ENCODE measurements at regions not wholly inside any gene's neighbourhood (a gene's known extent, or its start where the extent isn't known, plus 50 kb on each side); places are given as distances from the start of the nearest gene placed in this dataset.

DNA sequence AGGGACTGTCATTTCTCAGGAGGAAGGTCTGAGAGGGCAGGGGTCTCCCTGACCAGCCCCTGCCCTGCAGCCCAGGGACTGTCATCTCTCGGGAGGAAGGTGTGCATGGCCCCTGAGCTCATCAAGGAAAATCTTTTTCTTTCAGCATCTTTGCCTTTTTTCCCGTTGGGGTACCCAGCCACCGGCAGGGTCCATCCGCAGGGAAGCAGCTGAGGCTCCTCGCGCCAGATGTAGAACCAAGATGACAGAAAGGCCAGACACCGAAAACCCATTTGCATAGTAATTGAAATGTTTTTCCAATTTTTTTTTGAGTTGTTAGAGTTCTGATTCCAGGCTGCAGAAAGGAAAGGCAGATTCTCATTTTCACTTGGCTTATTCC is 613.9 kb downstream of the TBC1D22A start:
- TF ChIP-seq, protein P1, sequence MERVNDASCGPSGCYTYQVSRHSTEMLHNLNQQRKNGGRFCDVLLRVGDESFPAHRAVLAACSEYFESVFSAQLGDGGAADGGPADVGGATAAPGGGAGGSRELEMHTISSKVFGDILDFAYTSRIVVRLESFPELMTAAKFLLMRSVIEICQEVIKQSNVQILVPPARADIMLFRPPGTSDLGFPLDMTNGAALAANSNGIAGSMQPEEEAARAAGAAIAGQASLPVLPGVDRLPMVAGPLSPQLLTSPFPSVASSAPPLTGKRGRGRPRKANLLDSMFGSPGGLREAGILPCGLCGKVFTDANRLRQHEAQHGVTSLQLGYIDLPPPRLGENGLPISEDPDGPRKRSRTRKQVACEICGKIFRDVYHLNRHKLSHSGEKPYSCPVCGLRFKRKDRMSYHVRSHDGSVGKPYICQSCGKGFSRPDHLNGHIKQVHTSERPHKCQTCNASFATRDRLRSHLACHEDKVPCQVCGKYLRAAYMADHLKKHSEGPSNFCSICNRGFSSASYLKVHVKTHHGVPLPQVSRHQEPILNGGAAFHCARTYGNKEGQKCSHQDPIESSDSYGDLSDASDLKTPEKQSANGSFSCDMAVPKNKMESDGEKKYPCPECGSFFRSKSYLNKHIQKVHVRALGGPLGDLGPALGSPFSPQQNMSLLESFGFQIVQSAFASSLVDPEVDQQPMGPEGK (CRISPR knock-in tag; IDR thresholded peaks at IDR 0.05; ENCODE audit: borderline replicate concordance): no peak
- TF ChIP-seq CREB5 (CRISPR knock-in tag; IDR thresholded peaks at IDR 0.05; ENCODE audit: low read depth) (no peak), PPARA (CRISPR knock-in tag; IDR thresholded peaks at IDR 0.05; ENCODE audit: borderline replicate concordance) (no peak), TOX (CRISPR knock-in tag; IDR thresholded peaks at IDR 0.05; ENCODE audit: borderline replicate concordance) (no peak), ESRRG (CRISPR knock-in tag; IDR thresholded peaks at IDR 0.05) (no peak), RARB (CRISPR knock-in tag; IDR thresholded peaks at IDR 0.05) (no peak), ZFP3 (CRISPR knock-in tag; IDR thresholded peaks at IDR 0.05) (no peak)

Measured in SK-N-SH treated with all-trans-retinoic acid at 6 μM for 48 hours (cell line).